Right lobe of liver (tissue), 4 donors: ENCODE measurements at regions not wholly inside any gene's neighbourhood (a gene's known extent, or its start where the extent isn't known, plus 50 kb on each side); places are given as distances from the start of the nearest gene placed in this dataset.

Source experiments
- CTCF ChIP-seq, 4 donors: fragments of 200-600 bp in 3 of 4; fragments of 450-650 bp in 1 of 4; IDR thresholded peaks; one replicate each; pipeline versions ENCODE4 v1.5.1 to v1.8.0; 2016 to 2022; ENCODE audit warnings: antibody characterized with exemption in 4 of 4, mild to moderate bottlenecking in 2 of 4
- POLR2A ChIP-seq: fragments of 450-650 bp; IDR thresholded peaks from one replicate; pipeline ENCODE4 v1.6.1; 2017; ENCODE audit warnings: antibody characterized with exemption, mild to moderate bottlenecking
- donor health status: DM: no; HTN: no; CAD: no.
- donor health status: DM: no; HTN: no; CAD: no.
- donor health status: DM: no; HTN: yes; CAD: no.

GRCh38 chr4:79184476-79184875, 141.4 kb downstream of the NAA11 start:
- TF ChIP-seq CTCF (IDR thresholded peaks at IDR 0.05) = no peak
- TF ChIP-seq POLR2A = no peak
